Activated T-helper 1 cell treated with Interleukin-2 at 50 U/mL for 16 hours (primary cell): ENCODE measurements at regions not wholly inside any gene's neighbourhood (a gene's known extent, or its start where the extent isn't known, plus 50 kb on each side); places are given as distances from the start of the nearest gene placed in this dataset.
"Not testable (repeated sequence)": the region's sequence is repeated elsewhere in the genome, so short reads cannot be mapped to it uniquely, and the experiment has no call there.

ENCODE experiments used
- DNase-seq: peaks from one replicate; pipeline ENCODE4 v3.0.0-alpha.2; 2020; ENCODE audit warnings: low read depth

- no peak for DNase-seq
Observed at GRCh38 chr3:70738291-70738681, 425.8 kb upstream of the MDFIC2 start.

DNA sequence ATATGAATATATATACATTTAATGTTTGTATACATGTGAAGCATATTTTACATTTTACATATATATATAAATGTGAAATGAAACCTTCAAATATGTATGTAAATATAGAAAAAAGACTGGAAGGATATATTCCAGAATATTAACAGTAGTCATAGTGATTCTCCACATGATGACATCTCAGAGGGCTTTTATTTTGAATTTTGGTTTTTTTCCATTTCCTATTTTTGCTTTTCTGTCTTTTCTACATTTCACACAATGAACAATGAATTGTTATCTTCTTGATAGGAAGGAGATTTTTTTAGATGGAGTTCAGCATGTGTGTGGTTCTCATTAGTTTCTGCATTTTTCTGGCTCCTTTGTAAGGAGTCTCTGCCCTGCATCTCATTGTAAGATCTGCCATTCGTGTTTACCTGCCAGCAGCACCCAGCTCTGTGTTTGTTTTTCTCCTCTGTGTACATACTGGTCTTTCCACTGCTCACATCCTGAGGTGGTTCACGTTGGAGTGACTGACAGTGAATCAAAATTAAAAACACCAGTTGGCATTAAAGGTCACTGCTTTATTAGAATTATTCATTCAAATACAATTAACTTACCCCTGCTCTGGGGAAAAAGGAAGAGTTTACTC lies 425.3 kb upstream of the MDFIC2 start:
- no peak for DNase-seq

DNA sequence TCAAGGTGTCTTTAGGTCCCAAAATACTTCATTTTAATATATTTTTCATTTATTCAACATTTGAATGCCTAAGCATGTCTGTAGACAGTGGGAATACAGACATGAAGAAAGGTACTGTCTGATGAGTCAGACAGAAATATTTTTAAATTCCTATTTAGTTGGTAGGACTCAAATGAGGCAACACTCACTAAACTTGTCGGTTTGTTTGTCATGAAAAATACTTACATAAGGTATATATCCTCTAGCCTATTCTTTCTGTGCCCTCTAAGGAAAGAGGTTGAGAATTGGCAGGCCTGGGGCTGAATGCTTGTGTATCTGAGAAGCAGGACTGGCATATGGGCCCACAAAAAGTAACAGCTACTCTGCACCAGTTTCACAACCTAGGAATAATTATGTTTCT lies 423.6 kb upstream of the MDFIC2 start:
- no peak for DNase-seq

GRCh38 chr3:70734756-70735155 lies 422.3 kb upstream of the MDFIC2 start:
- no peak for DNase-seq

GRCh38 chr3:70731046-70731445 lies 418.6 kb upstream of the MDFIC2 start:
- no peak for DNase-seq

GRCh38 chr3:70729845-70730244 lies 417.4 kb upstream of the MDFIC2 start:
- DNase-seq = no peak

- DNase-seq = no peak
Observed at GRCh38 chr3:70728311-70728710, 415.9 kb upstream of the MDFIC2 start.

DNA sequence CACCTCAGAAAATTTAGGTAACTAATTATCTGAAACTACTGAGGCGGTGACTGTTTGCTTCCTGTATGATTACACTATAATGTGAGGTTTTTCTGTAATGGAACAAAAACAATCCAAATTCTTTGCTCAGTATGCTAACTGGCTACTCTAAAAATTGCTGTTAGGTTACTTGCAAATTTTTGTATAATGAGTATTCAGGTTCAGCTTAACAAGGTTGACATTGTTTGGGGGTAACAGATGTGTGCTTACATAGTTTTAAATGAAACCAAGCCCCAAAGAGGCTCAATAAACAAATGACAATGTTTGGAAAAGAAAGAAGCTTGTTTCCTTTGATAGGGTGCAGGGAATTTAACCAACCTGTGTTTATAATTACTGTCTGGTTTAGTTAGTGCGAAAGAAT lies 414.5 kb upstream of the MDFIC2 start:
- DNase-seq = no peak

GRCh38 chr3:70726096-70726938 lies 413.9 kb upstream of the MDFIC2 start:
- no peak for DNase-seq

DNA sequence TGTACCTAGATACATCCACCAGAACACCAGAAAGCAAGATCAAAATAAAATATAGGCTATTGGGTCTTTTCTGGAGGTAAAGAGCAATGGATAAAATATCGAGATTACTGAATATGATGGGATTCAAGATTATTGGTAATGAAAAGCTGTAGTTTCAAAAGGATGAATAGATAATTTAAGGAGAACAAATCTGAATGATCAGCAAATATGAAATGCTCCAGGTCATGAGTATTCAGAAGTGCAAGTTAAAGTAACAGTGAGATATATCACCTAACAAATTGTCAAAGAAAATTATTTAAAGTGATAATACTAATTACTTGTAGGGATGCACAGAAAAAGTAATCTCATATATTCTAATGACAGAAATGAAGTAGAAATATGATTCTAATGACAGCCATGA lies 409.6 kb upstream of the MDFIC2 start:
- DNase-seq = no peak

- DNase-seq = no peak
Observed at GRCh38 chr3:70716832-70717231, 404.4 kb upstream of the MDFIC2 start.

GRCh38 chr3:70712449-70713082 lies 400.1 kb upstream of the MDFIC2 start:
- no peak for DNase-seq

GRCh38 chr3:70703305-70704102 lies 391.1 kb upstream of the MDFIC2 start:
- no peak for DNase-seq

DNA sequence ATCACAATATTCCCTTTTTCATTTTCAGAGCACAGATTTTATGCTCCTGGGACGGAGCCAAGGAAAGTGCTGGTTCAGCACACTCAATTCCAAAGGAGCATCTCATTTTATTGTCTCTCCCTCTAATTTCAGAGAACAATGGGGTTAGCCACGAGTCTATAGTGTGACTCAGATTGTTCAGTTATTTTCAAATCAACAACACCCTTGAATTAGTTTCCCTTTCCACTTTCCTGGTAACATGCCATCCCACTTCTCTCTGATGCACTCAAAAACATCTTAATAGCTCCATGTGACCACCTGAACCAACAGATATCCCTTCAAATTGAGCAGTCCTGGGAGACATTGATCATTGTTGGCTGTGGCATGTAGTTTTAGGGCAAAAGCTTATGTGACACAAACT lies 389.7 kb upstream of the MDFIC2 start:
- no peak for DNase-seq

- no peak for DNase-seq
Observed at GRCh38 chr3:70684701-70685100, 372.3 kb upstream of the MDFIC2 start.

GRCh38 chr3:70675810-70676209 lies 363.4 kb upstream of the MDFIC2 start:
- DNase-seq = not testable (repeated sequence)

DNA sequence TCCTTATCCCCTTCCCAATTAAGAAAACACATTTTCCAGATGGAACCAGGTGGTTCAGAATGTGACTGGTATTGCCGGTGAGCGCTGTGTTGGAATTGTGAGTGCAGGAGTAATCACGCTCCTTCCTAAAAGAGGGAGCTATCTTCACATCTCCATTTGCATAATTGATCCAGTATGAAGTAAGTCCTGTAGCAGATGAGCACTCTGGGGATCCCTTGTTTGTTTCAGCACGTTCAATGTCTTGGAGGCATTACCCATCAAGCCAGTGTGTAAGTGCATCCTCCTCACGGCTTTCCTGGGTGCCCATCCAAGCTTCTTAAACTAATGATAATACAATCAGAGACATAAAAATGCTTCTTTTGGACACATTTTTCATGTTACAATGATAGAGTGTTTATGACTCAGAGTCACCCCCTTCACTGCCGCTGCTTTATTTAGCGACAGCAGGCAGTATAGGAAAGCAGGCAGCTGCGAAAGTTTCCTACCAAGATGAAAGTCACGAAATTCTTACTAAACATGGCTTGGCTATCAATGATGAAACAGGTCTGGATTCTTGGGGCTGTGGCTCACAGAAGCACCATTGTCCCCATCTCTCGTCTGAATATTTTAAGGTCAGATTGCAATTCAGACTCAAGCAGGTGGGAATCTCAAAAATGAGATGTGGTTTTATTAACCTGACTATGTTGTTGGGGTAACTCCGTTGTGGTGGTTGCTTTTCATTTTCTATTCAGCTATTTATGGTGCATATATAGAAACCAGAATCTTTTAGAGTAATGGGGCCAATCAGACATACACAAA lies 346.3 kb upstream of the MDFIC2 start:
- no peak for DNase-seq

GRCh38 chr3:70657454-70657853 lies 345.0 kb upstream of the MDFIC2 start:
- DNase-seq = no peak

DNA sequence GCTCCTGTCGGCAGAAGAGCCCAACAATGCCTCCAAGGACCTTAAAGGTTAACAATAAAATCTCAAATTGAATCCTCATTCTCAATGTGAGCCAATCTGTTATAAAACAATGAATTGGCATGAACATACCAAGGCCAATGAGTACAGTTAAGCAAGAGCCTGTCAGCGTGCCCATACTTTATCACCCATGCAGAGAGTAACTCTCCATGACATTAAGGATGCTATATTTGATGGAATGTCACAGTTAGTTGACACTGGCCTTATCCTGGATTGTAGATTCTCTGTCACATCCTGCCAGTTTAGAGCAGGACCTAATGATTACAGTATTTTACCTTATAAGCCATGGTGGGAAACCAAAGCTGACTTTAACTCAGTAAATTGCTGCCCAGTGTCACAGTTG lies 335.4 kb upstream of the MDFIC2 start:
- no peak for DNase-seq

GRCh38 chr3:70647094-70647493 lies 334.7 kb upstream of the MDFIC2 start:
- DNase-seq = no peak

DNA sequence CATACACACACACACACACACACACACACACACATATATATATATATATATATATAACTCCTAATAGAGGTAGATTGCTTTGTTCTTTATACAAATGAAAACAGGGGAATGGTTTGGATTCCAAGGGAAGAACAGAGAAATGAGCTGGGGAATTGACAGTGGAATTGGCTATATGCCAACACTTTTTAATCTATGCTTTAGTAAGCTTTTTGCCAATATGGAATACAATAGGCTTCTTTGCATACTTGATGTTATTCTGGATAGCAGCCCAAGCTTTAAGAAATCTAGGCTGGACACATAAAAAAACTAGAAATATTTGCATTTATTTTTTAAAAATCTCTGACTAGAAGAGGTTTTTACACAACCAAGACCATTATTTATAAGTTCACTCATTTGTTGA lies 334.2 kb upstream of the MDFIC2 start:
- DNase-seq = no peak

GRCh38 chr3:70640481-70640880 lies 328.0 kb upstream of the MDFIC2 start:
- DNase-seq = no peak
